GM18517 (cell line): ENCODE measurements at regions not wholly inside any gene's neighbourhood (a gene's known extent, or its start where the extent isn't known, plus 50 kb on each side); places are given as distances from the start of the nearest gene placed in this dataset.

Experiments used
- ATAC-seq: cut with Tn5 transposase; IDR thresholded peaks from one replicate; pipeline ENCODE4 v1.9.1; 2021; ENCODE audit warnings: mild to moderate bottlenecking, moderate library complexity; ENCODE audit not compliant: unreplicated experiment

DNA sequence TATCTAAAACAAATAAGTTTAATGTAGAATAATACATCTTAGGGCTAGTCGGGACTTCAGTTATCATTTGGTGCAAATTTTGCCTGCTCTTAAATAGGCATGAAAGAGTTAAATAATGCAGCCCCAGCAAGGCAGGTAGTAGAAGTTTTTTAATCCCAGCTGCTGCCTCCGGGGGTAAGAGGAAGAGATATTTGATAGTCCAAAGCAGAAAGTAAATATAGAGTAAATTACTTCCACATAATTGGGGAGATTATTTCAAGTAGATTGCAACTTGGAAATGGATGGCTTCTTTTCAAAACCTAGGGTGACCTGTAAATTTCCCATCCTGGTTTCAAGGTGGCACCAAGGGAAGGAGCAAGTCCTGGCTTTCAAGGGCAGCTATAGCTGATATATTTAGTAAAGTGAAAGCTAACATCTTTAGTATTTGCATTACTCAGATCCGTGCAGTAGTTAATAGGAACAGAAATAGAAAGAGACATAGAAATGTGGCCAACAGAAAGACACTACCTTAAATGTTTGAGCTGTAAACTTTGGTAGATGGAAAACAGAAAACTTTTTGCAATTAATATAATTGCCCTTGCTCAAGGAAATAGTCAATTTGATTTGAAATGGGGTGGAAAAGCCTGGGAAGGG, 109.1 kb downstream of the LMO4 start:
- ATAC-seq: peak; percentile 95

DNA sequence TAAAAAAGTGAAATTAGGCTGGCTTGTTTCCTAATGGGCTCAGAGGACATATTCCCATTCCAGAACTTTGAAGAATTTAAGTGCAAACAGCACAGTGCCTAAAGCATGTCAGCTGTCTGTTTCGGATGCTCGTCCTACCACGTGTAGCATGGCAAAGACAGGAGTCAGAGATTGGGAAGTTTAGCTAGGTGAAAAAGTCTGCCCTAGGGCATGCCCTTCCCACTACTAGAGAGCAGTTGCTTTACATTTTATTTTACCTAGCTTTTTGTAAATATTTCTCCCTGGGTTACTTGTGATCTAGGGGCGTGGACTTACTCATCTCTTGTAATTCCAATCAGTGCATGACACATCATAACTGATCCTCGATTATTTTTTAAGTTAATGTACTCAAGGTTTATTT, 111.1 kb downstream of the LMO4 start:
- ATAC-seq: no peak

DNA sequence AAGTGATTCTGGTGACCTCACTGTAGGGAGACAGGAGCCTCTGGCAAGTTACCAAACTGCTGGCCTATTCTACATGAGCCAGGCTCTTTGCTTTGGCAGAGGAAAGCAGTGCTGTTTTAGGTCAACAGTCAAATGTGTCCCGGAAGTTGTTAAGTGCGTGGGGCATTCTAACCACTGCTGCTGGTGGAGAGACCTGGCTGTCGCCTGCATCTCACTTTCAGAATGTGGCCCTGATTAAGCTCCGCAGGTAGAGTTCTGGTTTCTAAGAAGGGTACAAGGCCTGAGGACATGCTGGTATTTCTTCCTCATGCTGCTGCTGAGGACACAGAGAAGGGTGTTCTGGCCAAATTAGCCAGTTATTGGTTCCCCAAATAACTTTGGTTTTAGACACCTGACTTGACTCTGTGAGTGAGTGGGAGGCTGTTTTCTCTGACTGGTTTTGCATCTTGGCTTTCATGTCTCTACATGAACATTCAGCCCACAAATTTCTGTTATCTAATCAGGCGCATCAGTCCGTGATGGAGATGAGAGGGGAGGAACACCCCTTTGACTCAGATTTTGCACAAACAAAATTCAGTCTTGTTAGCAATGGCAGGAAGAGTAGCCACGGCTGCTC, 120.8 kb downstream of the LMO4 start:
- peak; percentile 92 for ATAC-seq

DNA sequence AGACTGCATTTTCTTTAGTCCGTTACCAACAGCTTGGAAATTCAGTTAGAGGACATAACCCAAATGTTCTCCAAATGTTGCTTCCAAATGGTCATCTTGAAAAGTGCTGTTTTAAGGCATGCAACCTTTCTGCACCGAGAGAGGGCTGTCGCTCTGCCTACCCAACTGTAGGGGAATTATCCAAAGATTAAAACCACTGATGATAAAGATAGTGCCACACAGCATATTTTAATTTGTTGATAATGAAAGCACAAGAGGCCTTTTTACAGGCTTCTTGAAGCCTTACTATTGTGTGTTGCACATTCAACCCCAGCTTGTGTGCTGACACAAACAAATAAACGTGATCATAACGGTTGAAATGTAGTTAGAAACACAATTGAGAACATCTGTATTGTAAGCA, 121.5 kb downstream of the LMO4 start:
- ATAC-seq: no peak

DNA sequence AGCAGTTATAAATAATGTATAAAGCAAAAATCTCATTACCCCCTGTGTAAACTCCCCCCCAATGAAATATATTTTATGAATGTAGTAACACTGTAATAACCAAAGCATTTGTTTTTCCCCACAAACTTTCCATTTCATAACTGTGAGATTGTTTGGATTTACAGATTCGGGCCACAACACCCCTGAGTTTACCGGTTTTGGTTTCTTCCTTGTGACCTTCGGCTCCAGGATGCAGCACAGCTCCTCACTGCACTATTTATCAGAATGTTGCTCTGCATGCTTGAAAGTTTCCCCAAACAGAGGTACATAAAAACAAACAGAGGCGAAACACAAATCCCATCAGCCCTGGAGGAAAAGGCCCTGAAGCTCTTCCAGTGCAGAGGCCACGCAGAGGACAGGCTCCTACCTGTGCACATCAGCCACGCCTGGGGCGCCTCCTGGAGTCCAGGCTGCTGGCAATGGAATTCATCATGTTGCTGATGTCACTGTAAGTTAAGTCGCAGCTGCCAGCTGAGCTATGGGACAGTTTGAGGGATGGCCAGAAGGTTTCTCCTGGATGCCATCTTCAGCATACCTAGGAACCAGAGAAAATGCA, 122.0 kb downstream of the LMO4 start:
- ATAC-seq: no peak

DNA sequence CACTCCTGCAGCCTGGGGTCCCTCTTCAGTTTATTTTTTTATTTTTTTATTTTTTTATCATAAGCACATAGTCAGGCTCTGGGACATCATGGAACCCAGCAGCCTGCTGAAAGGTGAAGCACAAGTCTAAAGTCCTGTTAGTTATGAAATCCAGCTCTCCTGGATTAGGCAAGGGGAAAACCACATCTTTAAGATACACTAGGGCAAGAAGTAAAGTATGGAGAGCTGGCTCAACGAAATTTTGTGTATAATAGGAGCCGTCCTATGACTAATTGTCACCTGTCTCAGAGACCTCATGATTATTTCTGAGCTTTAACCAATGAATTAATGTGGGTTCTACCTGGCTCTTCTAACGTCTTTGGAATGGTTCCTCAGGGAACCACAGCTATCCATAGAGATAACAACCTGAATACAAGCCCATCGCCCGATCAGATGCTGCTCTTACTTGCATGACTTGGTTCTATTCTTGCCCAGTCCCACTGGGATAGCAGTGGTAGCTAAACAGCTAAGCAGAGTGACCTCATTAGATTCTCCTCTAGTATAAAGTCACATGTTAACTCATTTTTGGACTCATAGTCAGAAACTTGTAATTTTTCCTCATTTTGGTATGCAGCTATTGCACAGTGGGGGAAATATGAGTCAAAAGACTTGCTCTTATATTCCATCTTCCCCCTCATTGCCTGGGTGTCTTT, 122.7 kb downstream of the LMO4 start:
- ATAC-seq: no peak

DNA sequence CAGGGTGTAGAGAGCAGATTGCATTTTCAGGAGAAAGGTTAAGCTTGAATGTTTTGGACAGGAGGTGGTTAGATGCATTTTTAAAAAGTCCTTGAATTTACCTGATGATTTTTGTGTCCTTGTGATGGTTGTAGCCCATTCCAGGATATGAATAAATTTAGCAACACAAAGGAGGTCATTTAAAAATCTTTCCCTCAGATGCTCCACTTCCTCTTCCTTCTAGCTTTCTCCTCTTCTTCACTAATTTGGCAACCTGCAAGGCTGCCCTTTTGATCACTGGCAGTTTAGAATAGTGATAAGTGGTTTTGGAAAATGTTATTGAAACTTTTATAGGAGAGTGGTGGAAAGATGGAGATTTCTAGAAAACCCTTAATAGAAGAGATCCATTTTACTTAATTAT, 124.0 kb downstream of the LMO4 start:
- no peak for ATAC-seq

DNA sequence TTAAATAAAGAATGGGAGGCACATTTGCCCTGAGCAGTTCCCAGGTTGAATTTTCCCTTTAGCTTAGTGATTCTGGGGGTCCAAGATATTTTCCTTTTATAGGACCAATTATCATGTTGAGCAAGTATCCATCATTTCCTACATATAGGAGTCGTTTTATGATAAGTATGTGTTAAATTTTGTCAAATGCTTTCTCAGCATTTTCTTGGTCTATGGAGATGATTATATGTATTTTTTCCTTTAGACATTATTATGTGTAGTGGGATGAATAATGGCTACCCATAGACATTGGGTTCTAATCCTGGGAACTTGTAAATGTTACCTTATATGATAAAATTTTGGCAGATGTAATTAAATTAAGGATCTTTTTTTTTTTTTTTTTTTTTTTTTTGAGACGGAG, 128.7 kb downstream of the LMO4 start:
- no peak for ATAC-seq

DNA sequence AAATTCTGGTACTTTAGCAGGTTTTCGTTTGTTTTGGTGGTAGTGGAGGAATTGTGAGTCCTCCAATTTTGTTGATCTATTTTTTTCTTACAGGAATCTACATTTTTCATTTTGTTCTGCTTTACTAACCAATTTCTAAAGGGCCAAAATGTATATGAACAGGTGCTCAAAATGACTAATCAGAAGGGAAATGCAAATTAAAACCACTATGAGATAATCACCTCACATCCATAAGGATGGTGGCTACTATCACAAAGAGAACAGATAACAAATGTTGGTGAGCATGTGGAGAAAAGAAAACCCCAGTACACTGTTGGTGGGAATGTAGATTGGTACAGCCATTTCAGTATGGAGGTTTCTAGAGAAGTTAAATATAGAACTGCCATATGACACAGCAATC, 134.2 kb downstream of the LMO4 start:
- no peak for ATAC-seq

DNA sequence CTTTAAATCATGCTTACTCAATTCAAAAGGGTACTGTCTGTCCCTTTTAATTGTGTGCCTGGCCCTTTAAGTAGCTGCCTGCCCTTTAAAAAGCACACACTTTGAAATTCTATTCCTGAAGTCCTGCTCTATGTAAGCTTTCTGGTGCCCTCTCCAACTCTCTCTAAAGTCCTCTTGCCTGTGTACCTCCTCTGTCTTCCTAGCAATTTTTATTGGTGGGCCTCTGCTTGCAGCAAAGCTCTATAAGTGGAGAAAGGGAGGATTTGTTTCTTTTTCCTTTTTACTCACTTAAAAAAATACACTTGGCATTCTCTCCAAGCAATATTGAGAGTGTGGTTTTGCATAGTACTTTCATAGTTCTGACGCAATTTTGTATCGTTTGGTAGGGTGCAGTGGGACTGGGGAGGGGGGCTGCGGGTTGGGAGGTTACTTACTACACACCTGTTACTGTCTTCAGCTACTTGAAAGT, 135.4 kb downstream of the LMO4 start:
- ATAC-seq: peak; percentile 67

DNA sequence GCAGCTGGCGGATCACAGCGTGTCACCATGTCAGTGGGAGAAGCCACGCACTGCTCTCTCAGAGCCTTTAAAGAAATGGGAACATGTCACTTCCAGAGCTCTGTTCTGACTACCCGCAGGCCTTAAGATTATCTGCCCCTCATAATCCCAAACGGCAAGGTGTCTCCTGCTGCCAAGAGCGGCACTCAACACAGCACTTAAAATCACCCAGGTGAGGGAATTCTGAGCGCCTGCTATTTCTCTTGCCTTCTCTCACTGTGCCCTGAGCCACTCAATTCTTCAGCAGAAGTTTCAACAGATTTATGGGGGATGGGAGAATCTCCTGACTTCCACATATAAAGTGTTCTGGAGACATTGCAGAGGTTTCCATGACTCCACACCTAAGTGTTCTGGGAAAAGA, 137.9 kb downstream of the LMO4 start:
- no peak for ATAC-seq

DNA sequence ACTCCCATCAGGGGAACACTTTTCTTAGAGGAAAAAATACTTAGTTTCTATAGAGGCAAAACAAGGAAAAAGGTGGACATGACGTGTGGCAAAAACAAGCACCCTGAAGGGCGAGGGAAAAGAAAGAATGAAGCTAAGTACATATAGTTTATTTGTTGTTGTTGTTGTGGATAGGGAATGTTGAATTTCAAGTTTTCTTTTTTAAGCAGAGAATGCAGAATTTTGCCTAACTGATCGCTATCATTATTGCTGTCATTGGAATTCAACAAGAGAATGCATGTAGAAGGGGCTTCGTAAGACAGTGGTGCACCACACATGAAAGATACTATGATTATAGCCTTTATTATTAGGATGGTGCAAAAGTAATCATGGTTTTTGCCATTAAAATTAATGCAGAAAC, 144.0 kb downstream of the LMO4 start:
- ATAC-seq: no peak

DNA sequence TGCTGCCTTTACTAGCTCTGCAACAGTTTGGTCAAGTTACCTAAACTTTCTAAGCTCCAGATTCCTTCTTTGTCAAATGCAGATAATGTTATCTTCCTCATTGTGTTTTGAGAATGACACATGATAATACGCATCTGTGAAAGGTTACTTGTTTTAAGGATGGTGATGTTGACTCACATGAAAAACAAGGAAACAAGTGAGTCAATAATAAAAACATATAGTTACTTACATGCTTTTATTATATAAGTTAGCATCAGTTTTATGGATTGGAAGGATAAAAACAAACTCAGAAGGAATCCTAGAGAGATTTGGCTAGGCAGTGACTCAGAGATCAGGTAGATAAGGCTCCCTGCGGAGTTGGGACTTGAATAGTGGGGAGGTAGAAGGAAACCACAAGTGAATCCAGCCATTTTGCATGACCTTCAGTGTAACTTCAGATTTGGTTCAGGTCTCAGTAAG, 144.6 kb downstream of the LMO4 start:
- no peak for ATAC-seq

DNA sequence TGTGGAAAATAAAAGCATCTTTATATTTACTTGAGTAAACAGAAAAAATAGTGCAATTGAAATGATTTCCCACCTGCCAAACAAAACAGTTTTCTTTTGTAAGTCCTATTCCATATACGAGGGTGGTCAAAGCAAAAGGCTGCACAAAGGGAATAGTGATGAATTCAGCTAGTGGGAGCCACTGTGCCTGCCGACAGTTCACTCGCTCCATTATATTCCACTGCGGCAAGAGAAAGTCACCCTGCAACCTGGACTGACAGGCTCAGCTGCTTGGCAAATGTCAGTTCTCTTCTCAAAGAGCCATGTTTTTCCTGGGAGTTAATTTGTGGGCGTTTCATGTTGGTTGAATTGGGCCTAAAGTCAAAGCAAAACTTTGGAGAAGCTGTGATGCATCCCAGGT, 145.4 kb downstream of the LMO4 start:
- ATAC-seq: no peak

DNA sequence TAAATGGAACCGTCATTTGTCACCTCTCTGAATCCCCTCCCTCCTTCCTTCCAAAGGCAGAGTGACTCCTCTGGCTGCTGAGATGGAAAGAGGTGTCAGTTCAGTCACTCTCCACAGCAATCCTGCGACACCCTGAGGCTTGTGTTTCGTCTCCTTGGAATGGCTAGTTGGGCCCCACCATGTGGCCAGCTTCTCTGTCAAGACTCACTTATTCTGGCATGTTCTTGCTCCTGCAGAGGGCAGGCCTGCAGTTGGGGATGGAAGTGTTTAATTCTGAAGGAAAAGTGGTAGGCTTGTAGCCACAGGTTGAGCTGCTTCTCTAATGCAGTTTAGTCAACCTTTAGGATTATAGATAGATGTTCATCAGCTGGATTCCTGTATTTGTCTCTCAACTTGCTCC, 149.6 kb downstream of the LMO4 start:
- ATAC-seq: no peak

DNA sequence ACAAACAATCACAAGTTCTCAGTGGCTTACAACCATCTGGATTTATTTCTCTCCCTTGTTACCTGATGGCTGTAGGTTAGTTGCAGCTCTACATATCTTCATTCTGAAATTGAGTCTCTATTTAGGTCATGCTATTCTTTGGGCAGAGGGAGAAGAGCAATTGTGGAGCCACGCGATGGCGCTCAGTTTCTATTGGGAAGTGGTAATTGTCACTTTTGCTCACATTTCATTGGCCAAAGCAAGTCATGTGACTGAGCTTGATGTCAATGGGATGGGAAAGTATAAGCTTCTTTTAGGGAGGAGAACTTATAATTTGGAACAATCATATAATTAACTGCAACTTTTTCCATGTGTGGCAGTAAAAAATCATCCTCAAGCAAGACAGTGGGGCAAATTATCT, 166.5 kb downstream of the LMO4 start:
- ATAC-seq: no peak

DNA sequence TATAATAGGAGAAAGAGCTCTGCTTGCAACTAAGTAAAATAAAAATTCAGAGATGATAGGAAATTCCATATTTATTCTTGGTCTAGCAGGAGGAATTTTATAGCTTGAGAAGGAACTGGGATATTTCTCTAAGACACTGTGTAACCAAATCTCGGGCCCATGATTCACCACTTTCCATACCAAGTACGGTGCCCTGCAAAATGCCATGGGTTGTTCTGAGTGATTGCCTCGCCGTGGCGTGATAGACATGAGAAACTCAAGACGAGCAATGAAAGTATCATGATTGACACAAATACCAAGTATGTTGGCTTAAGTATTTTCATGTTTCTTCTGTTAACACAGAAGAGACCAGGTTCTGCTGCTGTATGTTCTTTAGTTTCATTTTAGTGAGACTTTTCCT, 167.2 kb downstream of the LMO4 start:
- no peak for ATAC-seq

DNA sequence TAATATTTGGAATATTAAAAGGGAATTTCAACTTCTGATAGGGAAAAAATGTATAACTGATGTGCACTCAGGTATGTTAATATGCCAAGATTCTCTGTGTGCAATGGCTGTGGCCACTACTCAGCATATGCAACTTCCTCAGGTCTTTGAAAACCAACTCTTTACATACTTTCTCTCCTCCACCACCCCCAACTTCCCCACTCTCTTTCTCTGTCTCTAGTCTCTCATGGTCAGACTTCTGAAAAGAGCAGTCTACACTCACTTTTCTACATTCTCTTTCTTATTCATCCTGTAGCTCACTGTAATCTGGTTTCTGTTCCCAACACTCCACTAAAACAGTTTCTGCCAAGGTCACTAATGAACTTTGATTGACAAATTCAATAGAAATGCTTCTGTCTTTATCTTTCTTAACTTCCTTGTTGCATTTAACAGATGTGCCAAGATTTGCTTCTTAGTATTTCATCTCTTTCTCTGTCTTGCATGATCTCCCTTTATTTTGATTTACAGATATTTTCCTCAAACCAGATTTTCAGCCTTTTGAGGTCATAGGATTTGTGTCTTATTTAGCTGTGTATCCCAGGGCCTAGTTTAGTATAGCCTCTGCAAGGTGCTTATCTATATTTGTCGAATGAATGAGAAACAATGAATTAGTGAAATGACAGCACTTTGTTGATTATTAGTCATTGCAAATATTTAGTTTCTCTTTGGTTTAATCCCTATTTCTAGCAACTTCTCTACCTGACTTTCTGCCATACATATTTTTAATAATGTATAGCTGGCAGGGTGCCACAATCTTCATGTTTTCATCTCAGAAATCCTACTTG, 168.9 kb downstream of the LMO4 start:
- ATAC-seq: no peak

DNA sequence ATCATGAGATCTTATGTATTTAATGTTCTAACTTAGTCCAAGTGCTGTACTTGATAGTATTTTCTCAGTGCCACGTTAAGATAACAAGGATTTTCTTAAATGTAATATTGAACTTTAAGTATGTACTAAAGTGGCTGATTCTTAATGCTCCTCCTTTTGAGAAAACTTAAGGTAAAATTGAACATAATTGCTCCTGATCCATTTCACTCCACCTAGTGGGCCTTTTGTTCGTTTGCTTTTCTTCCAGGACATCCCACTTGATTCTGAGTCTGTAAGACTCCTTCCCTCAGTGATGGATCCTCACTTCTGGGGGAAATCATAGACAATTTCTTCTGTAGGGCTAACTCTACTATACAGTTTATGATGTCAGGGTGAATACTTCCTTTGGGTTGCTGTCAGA, 173.1 kb downstream of the LMO4 start:
- no peak for ATAC-seq

DNA sequence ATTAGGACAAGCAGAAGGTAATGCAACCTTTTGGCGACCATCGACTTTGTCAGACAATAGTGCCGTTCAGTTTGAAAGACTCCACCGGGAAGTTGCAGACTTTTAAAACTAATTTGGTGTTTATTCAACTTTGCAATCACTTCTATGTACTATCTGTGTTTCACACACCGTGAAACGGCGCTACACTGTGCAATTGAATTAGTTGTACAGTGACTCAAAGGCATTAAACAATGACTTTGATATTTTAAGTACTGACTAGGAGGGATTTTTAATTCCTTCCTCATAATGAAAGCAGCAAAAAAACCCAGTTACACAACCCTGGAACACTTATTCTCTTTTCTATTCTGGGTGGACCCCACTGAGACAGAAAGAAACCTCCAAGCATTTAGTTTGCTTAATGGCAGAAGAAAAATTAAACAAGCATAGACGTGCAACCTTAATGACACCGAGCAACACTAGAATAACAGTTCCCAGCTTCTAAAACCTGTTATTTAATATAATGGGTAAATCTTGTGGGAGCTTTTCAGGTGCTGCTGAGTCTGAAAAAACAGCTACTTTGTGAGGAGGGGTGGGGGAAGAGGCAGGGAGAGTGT, 176.8 kb downstream of the LMO4 start:
- ATAC-seq: no peak

DNA sequence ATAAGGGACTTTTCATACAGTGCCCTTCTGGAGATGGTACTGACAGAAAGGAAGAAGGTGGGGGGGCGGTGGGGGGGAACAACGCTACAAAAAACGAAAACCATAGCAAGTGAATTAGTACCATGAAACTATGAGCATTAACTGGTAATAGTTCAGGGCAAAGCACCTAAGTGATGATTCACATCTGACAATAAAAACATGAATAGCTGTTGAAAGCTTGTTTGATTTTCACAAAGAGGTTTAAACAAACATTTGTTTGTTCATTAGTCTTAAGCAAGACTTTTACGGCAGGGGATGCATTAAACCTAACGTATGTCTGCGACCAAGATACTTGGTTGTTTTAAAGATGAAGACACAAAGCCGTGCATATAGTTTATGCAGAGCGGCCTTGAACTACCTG, 177.5 kb downstream of the LMO4 start:
- ATAC-seq: no peak
